ENCODE measurements at regions not wholly inside any gene's neighbourhood (a gene's known extent, or its start where the extent isn't known, plus 50 kb on each side); places are given as distances from the start of the nearest gene placed in this dataset.

DNA sequence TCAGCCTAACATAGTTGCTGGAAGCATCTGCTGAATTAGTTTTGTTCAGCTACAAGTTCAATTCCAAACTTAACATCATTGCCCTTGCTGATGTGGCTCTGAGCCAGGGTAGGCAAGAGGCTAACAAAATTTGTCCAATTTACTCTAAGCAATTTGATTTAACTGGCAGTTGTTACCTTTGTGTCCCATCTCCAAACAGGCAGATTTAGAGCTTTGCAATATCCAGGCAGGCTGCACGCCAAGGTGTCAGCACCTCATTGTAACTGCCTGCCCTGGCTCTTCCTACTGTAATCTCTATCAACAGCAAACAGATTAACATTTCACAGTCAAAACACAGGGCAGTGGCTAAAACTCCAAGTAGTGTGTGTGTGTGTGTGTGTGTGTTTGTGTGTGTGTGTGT is 2070.6 kb downstream of the PCDH7 start:
- no peak for DNase-seq

GRCh38 chr4:32798471-32799159 is 2078.4 kb downstream of the PCDH7 start:
- DNase-seq, result no peak

DNA sequence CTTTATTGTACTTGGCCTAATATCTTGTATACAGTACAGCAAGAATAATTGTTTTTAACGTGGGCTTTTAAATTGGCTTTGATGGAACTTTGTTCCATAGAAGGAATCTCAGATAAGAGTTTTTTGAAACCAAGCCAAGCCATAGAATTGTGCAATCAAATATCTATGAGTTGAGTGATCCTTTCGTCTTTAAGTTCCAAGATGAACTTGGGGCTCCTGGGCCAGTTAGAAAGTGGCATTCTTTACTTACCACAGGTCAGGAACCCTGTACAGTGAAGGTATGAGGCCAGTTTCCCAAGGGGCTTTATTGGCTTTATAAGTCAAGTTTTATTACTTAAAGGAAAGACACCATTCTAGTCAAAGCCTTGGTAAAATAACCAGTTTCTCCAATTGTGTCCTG is 2104.2 kb downstream of the PCDH7 start:
- no peak for DNase-seq

GRCh38 chr4:32826169-32826568 is 2106.0 kb downstream of the PCDH7 start:
- DNase-seq, result no peak

- no peak for DNase-seq
These were observed 2110.0 kb downstream of the PCDH7 start for GRCh38 chr4:32830160-32830559.

DNA sequence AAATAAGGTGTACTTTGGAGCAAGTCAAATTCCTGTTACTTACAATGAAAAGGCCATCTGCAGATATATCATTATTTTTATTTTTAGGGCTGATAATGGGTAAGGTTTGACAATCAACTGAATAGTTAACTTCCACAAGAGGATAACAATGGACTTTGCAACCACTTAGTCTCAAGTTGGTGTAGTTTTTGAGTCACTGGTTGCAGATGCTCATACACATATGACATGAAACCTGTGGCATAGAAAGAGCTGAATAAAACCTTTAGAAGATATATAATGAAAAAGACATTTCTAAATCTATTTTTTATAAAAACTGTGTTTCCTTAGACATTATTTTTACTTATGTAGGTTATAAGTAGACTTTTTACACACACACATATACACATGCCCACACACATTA is 2110.9 kb downstream of the PCDH7 start:
- DNase-seq, result no peak

- DNase-seq, result no peak
These were observed 2120.5 kb downstream of the PCDH7 start for GRCh38 chr4:32840461-32841189.

DNA sequence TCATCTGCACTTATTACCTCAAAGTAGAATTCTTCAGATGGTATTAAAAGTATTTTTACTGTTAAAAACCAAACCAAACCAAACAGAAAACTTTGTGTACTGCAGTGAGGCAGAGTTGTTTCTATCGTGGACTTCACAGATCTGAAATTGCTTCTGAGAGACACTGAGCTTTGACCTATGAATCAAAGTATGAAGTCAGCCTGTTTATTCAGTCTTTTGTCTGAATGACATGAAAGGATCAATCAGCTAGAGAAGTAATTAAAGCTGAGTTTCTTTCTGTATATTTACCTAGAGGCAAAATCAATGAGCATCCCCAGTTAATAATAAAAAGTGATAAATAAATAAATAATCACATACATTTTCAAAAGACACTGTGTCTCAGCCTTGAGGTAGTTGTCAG is 2121.0 kb downstream of the PCDH7 start:
- DNase-seq, result no peak

- DNase-seq, result no peak
These were observed 2127.3 kb downstream of the PCDH7 start for GRCh38 chr4:32847461-32847860.

- no peak for DNase-seq
These were observed 2135.5 kb downstream of the PCDH7 start for GRCh38 chr4:32855622-32856021.

- no peak for DNase-seq
These were observed 2138.2 kb downstream of the PCDH7 start for GRCh38 chr4:32858361-32858760.

- DNase-seq, result no peak
These were observed 2138.8 kb downstream of the PCDH7 start for GRCh38 chr4:32858971-32859370.

DNA sequence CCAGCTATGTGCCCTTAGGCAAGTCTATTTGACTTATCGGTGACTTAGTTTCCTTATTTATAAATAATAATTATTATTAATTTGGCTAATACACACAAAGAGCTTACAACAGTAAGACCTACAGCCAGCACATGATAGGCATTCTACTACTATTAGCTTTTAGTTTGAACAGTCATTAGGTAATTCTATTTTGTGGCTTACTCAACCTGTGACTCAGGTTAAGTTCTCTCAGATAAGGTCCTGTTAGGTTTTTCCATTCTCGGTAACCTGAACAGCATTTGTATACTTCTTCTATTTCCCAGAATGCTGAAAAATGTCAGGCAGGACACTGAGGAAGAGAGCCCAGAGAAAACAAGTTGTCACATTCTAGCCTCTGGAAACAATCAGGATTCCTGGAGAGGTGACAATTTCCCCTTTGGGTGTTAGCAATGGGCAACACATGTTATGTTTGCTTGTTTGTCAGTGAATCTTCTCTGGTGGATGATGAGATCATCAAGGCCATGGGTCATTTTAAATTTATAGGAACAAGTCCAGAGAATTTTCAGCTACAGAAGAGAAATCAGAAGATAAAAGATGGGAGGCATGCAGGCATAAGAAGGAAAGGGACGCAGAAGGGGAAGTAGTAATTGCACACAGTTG is 2144.7 kb downstream of the PCDH7 start:
- DNase-seq, result no peak

DNA sequence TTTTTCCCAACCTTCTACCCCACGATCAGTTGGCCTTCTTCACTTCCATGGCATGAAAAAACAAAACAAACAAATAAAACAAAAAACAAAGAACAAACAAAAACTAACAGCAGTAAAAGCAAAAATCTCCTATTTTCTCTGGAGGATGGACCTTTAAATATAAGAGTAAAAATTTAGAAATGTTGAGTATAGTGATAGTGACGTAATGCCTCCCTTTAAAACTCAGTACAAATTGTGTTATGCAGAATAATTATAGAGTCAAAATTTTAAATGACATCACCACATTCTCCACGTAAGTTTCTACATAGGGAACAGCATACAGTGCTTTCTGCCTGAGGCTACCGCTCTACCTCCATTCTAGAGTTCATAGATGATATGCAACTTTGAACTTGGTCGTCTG is 2156.4 kb downstream of the PCDH7 start:
- DNase-seq, result no peak

DNA sequence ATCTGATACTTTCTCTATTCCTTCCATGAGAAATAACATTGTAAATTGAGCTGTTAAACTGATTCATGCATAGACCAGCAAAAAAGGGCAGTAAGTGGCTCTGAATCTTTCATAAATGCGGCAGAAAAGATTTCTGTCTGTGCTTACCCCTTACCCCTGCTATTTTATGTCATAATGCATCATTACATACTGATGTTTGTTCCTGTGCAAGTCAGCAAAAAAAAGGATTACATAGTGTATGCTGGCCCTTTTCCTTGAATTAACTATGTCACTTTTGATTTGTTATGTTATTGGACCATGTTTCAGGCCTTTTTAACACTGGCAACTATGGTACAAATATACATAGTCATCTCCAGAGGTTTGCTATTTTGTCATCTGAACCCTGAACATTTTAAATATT is 2159.7 kb downstream of the PCDH7 start:
- no peak for DNase-seq

DNA sequence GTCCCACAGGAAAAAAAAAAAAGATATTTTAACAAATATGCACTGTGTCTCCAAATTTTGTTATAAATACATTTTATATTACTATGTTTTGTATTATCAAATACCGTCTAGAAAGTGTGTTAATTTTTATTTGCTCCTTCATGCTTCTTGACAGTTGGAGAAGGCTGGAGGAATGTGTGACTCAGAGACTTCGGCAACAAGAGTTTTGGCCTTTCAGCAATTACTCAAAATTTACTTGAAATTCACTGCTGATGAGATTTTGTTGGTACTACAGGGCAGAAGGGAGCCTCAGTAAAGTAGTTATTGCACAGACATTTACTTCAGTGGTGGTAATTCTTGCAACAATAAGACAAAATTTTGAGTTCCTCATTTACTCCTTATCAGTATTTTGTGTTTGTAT is 2164.0 kb downstream of the PCDH7 start:
- no peak for DNase-seq

DNA sequence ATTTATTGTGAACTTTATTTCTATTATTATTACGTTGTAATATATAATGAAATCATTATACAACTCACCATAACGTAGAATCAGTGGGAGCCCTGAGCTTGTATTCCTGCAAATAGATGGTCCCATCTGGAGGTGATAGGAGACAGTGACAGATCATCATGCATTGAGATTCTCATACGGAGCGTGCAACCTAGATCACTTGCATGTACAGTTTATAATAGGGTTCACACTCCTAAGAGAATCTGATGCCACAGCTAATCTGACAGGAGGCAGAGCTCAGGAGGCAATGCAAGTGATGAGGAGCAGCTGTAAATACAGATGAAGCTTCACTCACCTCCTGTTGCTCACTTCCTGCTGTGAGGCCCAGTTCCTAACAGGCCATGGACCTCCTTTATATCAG is 2170.2 kb downstream of the PCDH7 start:
- no peak for DNase-seq

- no peak for DNase-seq
These were observed 2188.9 kb downstream of the PCDH7 start for GRCh38 chr4:32909053-32909452.

GRCh38 chr4:32909736-32910135 is 2189.6 kb downstream of the PCDH7 start:
- no peak for DNase-seq

DNA sequence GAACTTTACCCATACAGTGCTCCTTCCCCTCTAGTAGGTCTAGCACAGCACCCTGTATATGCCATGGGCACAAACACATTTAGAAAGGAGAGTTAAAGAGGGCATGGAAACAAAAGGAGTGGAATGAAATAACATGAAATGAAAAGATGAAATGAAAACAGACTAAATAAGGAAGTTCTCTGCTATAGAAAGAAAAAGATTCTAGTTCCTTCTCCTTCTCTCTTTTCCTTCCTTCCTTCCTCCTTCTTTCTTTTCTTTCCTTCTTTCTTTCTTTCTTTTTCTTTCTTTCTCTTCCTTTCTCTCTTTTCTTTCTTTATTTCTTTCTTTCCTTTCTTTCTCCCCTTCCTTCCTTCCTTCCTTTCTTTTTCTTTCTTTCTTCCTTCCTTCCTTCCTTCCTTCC is 2197.4 kb downstream of the PCDH7 start:
- DNase-seq, result no peak

DNA sequence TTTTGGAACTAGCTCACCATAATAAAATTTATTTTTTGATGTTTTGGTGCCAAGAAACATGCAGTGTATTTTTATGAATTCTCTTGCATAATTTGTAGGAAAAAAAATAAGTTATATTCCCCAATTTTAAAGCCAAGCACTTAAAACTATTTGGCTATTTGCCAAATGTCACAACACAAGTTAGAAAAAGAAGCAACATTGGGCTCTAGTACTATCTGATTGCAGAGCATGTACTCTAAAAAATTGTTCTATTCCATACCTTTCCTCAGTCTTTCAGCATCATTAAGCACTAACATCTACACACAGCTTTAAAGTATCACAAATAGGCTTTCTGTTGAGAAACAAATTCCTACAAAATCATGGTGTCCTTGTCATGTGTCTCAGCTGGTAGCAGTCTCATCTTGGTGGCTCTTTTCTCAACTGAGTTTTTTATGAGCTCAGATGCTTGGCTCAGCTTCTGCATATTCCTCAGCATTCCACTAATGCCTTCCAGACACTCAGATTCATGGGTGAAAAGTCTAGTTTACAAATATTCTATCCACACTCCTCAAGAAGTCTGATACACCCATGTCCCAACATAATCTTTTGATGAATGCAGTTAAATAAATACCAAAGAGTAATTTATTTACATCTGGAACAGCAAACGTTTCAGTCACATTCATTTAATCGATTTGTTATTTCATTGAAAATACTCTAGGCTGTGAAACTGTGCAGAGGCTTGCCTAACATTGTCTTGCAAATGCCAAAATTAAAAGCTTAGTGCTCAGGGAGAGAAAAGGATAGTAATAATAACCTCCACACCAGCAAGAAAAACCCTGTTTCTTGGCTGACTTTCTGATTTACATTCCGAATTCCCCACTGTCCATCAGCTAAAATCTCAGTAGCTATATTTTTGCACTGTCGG is 2209.9 kb downstream of the PCDH7 start:
- no peak for DNase-seq

DNA sequence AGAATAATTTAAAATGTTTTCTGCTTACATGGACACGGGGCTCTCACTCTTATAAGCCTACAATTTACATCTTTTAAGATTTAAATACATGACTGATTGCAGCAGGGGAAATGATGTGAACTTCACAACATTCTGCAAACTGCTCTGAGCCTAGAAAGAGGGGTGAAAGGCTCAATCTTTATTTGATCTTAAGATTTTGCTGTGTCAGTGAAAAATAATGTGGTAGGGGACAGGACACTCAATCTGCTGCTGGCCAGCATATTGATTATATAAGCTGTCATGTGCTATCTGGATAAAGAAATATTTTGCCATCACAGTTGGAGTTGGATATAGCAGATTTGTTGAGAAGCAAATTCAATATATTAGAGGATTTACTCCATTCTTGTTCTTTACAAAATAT is 2210.5 kb downstream of the PCDH7 start:
- DNase-seq, result no peak

DNA sequence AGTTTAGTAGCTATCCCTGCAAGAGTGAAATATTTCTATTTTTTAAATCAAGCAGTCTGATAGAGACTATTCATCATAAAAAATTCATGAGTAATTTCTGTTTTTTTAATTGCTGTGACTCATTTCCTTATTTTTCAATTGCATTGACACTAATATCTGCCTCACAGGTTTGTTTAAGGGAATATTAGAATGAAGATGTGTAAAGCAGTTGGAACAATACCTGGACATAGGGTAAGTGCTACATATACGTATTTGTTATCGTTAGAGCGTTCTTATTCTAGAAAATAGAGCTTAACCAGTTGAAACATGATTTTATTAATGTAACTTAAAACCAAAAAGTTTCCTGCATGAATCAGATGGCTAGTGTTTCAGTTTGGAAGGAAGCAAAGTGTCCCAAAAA is 2211.3 kb downstream of the PCDH7 start:
- no peak for DNase-seq

All from NCI-H2029 treated with DMSO at 0.1 percent for 48 hours (cell line).